Immature natural killer cell (primary cell): ENCODE measurements at regions not wholly inside any gene's neighbourhood (a gene's known extent, or its start where the extent isn't known, plus 50 kb on each side); places are given as distances from the start of the nearest gene placed in this dataset.

ENCODE experiments used
- DNase-seq, 3 donors: peaks; one replicate each; pipeline ENCODE4 v3.0.0; 2022; ENCODE audit warnings: mixed read lengths in 1 of 3
- H3K27ac Mint-ChIP-seq, 6 donors: one replicate each; pipeline ENCODE4 v1.8.0; 2020; ENCODE audit warnings: mixed read lengths in 6 of 6, mild to moderate bottlenecking in 5 of 6, inconsistent platforms in 4 of 6, moderate library complexity in 3 of 6
- H3K27me3 Mint-ChIP-seq, 3 donors: one replicate each; pipeline ENCODE4 v1.8.0; 2020 to 2021; ENCODE audit warnings: low read depth in 3 of 3, mild to moderate bottlenecking in 3 of 3, mixed read lengths in 3 of 3, moderate library complexity in 3 of 3, inconsistent platforms in 1 of 3
- H3K36me3 Mint-ChIP-seq, 3 donors: one replicate each; pipeline ENCODE4 v1.8.0; 2020; ENCODE audit warnings: mixed read lengths in 3 of 3, inconsistent platforms in 2 of 3, mild to moderate bottlenecking in 2 of 3
- H3K4me1 Mint-ChIP-seq, 2 donors: one replicate each; pipeline ENCODE4 v1.8.0; 2020; ENCODE audit warnings: inconsistent platforms in 2 of 2, mild to moderate bottlenecking in 2 of 2, mixed read lengths in 2 of 2, moderate library complexity in 1 of 2
- H3K4me3 Mint-ChIP-seq, 5 donors: one replicate each; pipeline ENCODE4 v1.8.0; 2020; ENCODE audit warnings: mild to moderate bottlenecking in 5 of 5, mixed read lengths in 5 of 5, inconsistent platforms in 3 of 5, moderate library complexity in 3 of 5
- H3K9me3 Mint-ChIP-seq, 6 donors: one replicate each; pipeline ENCODE4 v1.8.0; 2020; ENCODE audit warnings: mild to moderate bottlenecking in 6 of 6, mixed read lengths in 6 of 6, inconsistent platforms in 4 of 6, moderate library complexity in 3 of 6

DNA sequence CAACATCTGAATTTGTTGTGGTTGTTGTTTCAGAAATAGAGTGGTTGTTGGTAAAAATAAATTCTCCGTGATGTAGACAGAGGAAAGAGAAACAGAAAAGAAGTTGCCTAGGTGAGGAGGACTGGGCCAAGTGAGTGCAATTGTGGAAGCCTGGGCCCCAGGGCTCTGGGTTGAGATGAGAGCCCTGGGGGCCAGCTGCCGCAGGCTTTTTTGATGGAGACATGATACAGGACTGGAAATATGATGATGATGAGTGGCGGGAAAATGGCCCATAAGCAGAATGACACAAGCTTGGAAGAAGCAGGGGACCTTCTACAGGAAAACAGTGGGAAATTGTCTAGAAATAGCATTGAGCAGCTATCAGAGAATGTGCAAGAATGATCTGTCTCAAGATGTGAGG is 181.8 kb downstream of the TDRD15 start:
- no peak overlapping the region for H3K4me3 Mint-ChIP-seq
- H3K36me3 Mint-ChIP-seq, result no peaks in the 10 kb centered on the region
- DNase-seq, result no peak
- peaks cover 0 to 4% (median 0%) of the 10 kb centered on the region in 6 donors for H3K9me3 Mint-ChIP-seq
- no peak overlapping the region for H3K27ac Mint-ChIP-seq
- H3K27me3 Mint-ChIP-seq, result peaks cover 0 to 3% (median 0%) of the 10 kb centered on the region in 3 donors
- no peaks in the 10 kb centered on the region for H3K4me1 Mint-ChIP-seq

DNA sequence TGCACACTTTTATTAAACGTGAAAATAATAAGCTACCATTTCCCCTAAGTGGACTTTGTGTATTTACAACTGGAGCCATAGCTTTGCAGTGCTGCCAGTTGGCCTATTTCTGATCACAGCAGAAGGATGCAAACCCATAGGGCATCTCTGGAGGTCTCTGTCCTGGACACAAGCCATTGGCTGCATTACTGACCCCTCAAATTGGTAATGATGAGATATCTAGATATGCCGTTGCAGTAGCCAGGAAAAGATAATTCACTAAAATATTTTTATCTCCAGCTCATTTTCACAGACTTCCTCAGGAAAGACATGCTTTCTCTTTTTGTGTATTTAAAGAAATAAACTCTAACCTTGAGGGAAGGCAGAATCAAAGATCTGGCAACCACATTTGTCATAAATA is 182.5 kb downstream of the TDRD15 start:
- no peaks in the 10 kb centered on the region for H3K36me3 Mint-ChIP-seq
- no peak for DNase-seq
- H3K9me3 Mint-ChIP-seq, result peaks cover 0 to under 1% (median 0%) of the 10 kb centered on the region in 6 donors
- H3K4me1 Mint-ChIP-seq, result no peaks in the 10 kb centered on the region
- peaks cover 0 to 1% (median under 1%) of the 10 kb centered on the region in 3 donors for H3K27me3 Mint-ChIP-seq
- no peak overlapping the region for H3K27ac Mint-ChIP-seq
- H3K4me3 Mint-ChIP-seq, result no peak overlapping the region

DNA sequence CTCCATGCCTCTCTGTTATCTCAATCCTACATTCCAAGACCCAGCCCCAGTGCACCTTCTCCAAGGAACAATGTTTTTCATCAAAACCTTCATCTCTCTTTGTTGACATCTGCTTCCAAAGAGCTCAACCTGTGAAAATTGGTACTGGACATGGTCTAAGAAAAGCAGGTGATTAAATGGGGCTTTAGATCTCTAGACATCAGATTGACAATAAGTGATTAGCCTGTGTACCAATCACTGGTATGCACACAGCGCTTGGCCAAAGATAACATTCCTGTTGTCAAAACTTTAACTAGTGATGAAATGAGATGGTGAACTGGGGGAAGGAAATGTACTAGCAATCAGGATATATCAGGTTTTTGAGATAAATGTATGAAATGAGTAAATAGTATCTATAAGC is 183.3 kb downstream of the TDRD15 start:
- no peak for DNase-seq
- H3K9me3 Mint-ChIP-seq, result no peaks in the 10 kb centered on the region
- H3K4me3 Mint-ChIP-seq, result no peak overlapping the region
- no peaks in the 10 kb centered on the region for H3K4me1 Mint-ChIP-seq
- no peaks in the 10 kb centered on the region for H3K36me3 Mint-ChIP-seq
- H3K27ac Mint-ChIP-seq, result no peak overlapping the region
- peaks cover 0 to 4% (median 0%) of the 10 kb centered on the region in 3 donors for H3K27me3 Mint-ChIP-seq

DNA sequence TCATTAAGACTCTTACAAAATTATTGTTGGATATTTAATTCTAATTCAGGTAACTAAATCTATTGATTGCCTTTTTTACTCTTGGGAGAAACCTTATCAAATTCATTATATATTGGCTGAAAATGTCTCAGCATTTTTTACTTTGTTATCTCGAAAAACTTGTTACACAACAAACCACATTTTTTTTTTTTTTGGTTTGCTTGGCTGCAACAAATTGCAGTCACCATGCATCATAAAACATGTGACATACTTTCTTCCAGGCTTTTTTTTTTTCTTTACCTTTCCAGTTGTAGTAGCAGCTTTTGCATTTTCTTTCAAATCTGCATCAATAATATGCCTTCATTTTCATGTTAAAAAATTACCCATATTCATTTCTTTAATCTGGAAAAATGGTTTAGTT is 186.7 kb downstream of the TDRD15 start:
- DNase-seq, result no peak
- H3K27ac Mint-ChIP-seq, result no peak overlapping the region
- no peaks in the 10 kb centered on the region for H3K4me1 Mint-ChIP-seq

DNA sequence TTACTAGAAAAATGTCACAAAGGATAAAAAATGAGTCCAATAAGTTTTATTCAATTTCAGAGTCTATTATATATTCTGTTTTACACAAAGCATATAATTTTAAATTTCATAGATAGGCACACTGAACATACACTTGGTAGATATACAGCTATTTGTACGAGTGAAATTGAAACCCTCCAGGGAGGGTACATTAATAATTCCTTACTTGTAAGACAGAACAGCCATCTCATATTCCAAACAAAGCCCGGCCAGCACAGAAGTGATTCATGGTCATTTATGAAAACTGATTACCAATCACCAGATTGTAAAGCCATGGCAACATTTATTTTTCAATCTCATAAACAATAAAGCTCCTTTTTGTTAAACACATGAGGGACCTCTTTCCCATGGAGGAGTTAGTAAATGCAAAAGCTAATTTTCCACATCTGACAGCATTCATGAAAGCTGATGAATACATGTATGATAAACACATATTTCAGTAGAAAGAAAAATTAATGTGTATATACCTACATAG is 190.6 kb downstream of the TDRD15 start:
- H3K36me3 Mint-ChIP-seq, result no peaks in the 10 kb centered on the region
- no peaks in the 10 kb centered on the region for H3K4me1 Mint-ChIP-seq
- H3K9me3 Mint-ChIP-seq, result peaks cover 0 to 6% (median 0%) of the 10 kb centered on the region in 6 donors
- no peak overlapping the region for H3K27ac Mint-ChIP-seq
- H3K4me3 Mint-ChIP-seq, result no peak overlapping the region
- no peak for DNase-seq
- peaks cover 0 to 4% (median 3%) of the 10 kb centered on the region in 3 donors for H3K27me3 Mint-ChIP-seq

More for the DNA sequence above, 186.7 kb downstream of the TDRD15 start:
- peaks cover 0 to 3% (median 0%) of the 10 kb centered on the region in 6 donors for H3K9me3 Mint-ChIP-seq
- H3K36me3 Mint-ChIP-seq, result no peaks in the 10 kb centered on the region
- no peak overlapping the region for H3K4me3 Mint-ChIP-seq
- peaks cover 0 to 4% (median 0%) of the 10 kb centered on the region in 3 donors for H3K27me3 Mint-ChIP-seq

DNA sequence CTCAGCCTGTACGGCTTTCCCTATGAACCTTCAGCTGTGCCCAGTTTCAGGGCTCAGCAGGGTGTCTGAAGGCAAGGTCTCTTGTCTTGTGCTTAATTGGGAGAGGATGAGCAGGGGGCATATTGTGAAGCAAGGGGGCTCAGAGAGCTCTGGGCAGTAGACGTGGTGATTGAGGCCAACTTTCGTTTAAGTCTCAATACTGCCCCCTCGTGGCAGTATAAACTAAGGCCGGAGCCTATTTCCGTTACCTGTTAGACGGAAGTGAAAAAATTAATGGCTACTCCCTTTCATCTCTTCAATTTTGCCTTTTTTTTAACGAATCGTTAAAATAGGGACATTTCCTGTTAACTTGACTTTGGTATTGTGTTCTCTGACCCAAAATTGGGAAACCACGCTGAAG is 193.4 kb downstream of the TDRD15 start:
- Mint-ChIP-seq H3K27me3 (peaks cover 0 to 3% (median 0%) of the 10 kb centered on the region in 3 donors), H3K4me3 (no peak overlapping the region), H3K4me1 (no peaks in the 10 kb centered on the region), H3K27ac (no peak overlapping the region), H3K36me3 (no peaks in the 10 kb centered on the region), H3K9me3 (peaks cover 0 to 10% (median 0%) of the 10 kb centered on the region in 6 donors)
- DNase-seq, result no peak

DNA sequence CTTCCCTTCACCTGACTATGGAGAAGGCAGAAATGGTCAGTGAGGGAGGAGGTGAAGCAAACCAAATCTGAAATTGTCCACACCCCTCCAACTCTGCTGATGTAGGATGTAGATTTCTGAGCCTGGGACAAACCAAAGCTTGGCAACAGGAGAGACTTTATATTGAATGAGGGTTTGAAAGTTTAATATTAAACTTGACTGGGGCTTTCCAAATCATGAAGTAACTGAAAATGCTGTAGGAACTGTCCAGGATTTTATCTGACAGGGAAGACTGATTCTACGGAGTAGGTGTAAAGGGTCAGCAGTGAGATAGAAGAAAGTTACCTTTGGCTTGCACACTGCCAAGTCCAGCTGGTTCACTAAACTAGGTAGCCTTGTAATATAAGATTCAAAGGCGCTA is 194.5 kb downstream of the TDRD15 start:
- Mint-ChIP-seq H3K4me3 (no peak overlapping the region), H3K27ac (no peak overlapping the region), H3K27me3 (peaks cover 0 to 3% (median 0%) of the 10 kb centered on the region in 3 donors), H3K36me3 (no peaks in the 10 kb centered on the region), H3K4me1 (no peaks in the 10 kb centered on the region), H3K9me3 (peaks cover 0 to 8% (median 0%) of the 10 kb centered on the region in 6 donors)
- DNase-seq, result no peak

DNA sequence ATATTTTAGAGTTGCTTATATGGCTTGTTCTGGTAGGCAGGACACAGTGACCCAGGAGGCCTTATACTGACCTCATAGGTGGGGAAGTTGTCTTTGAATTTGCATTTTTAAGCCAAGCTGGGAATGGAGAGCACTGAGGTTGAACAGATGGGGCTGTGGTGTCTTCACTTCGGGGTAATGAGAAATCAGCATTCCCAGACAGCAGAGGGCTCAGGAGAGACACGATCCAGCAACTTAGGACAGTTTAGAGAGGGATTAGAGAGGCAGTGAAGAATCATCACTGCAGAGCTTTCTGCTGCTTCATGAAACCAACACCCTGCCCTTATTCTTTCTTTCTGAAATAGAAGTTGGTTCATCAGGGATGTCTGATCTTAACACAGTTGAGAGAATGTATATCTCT is 202.4 kb downstream of the TDRD15 start:
- no peaks in the 10 kb centered on the region for H3K4me1 Mint-ChIP-seq
- H3K36me3 Mint-ChIP-seq, result peaks cover 0 to 5% (median 0%) of the 10 kb centered on the region in 3 donors
- no peak overlapping the region for H3K27ac Mint-ChIP-seq
- no peak for DNase-seq
- peaks cover 0 to 2% (median 2%) of the 10 kb centered on the region in 3 donors for H3K27me3 Mint-ChIP-seq
- no peak overlapping the region for H3K4me3 Mint-ChIP-seq
- peaks cover 0 to 20% (median 4%) of the 10 kb centered on the region in 6 donors for H3K9me3 Mint-ChIP-seq

DNA sequence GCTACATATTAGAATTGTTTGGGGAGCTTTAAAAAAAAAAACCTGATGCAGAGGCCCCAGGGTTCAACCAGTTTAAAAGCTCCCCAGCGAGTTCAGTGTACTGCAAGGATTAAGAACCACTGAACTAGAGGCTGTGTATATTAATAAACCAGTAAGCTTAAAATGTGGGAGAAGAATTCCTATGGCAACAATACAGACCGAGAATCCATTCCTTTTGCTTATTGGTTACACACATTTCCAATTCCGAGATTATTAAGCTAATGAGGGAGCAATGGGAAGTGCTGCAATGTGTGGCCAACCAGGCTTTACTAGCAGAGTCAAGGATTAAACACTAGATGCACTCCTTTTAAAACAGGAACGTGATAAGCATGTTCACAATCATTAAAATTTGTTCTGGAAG is 204.4 kb downstream of the TDRD15 start:
- no peak for DNase-seq
- no peaks in the 10 kb centered on the region for H3K4me1 Mint-ChIP-seq
- no peak overlapping the region for H3K4me3 Mint-ChIP-seq
- peaks cover 0 to 20% (median 2%) of the 10 kb centered on the region in 6 donors for H3K9me3 Mint-ChIP-seq
- peaks cover 0 to 5% (median 0%) of the 10 kb centered on the region in 3 donors for H3K36me3 Mint-ChIP-seq
- no peak overlapping the region for H3K27ac Mint-ChIP-seq
- peaks cover 0 to 2% (median 2%) of the 10 kb centered on the region in 3 donors for H3K27me3 Mint-ChIP-seq

DNA sequence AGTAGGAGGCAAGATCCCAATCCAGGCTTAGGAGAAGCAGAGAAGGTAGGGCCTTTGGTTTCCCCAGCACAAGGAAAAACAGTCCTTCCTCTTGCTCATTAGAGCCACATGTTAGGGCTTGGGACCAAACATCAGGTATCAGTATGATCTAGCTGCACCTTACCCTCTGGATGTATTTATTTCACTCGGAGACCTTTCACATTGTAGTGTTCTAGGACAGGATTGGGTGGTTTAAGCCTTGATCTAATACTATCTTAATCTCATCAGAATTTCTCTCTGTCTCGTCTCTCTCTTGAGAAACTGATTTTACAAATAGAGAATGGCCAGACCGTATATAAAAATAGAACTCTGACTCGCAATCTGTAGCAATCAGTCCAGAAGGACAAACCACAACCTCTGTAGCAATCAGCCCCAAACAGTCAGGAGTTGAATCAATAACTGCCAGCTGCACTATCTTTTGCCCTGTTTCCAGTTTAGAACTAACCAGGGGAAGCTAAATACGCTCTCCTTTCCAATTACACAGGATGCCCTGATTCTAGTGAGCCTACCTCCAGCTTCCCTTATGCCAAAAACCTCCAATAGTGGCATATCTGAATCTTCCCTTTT is 207.1 kb downstream of the TDRD15 start:
- Mint-ChIP-seq H3K27ac (no peak overlapping the region), H3K9me3 (peaks cover 0 to 21% (median 2%) of the 10 kb centered on the region in 6 donors), H3K4me3 (no peak overlapping the region), H3K4me1 (no peaks in the 10 kb centered on the region), H3K27me3 (peaks cover 0 to 2% (median 2%) of the 10 kb centered on the region in 3 donors), H3K36me3 (peaks cover 0 to 2% (median 0%) of the 10 kb centered on the region in 3 donors)
- DNase-seq, result no peak

DNA sequence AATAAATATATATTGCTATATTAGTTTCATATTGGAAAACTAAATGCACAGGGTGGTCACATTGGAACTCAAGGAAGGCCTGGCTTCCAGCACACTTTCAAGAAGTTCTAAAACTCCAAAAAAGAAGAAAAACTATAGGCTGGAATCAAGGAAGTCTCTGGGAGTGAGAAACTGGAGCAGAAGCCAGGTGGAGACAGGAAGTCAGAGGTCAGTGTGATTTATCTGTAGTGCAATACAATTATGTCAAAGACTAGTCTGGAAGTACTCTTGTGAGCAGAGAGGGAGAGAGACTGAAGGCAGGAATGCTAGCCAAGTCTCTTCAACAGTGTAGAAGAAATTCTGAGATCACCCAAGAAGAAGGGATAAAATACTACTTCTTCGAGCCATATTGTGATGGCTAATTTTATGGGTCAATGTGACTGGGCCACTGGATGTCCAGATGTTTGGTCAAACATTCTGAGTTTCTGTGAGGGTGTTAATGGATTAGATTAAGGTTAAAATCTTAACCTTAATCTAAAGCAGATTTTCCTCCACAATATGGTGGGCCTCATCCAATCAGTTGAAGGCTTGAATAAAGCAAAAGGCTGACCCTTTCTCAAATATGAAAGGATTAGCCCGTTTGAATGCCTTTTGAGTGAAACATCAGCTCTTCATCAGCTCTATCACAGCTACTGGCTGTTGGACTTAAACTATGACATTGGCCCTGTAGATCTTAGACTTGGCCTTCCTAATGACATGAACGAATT is 208.0 kb downstream of the TDRD15 start:
- DNase-seq, result no peak
- Mint-ChIP-seq H3K27ac (no peak overlapping the region), H3K4me3 (no peak overlapping the region), H3K9me3 (peaks cover 0 to 17% (median 1%) of the 10 kb centered on the region in 6 donors), H3K4me1 (no peaks in the 10 kb centered on the region), H3K27me3 (peaks cover 0 to 2% (median 0%) of the 10 kb centered on the region in 3 donors), H3K36me3 (no peaks in the 10 kb centered on the region)

DNA sequence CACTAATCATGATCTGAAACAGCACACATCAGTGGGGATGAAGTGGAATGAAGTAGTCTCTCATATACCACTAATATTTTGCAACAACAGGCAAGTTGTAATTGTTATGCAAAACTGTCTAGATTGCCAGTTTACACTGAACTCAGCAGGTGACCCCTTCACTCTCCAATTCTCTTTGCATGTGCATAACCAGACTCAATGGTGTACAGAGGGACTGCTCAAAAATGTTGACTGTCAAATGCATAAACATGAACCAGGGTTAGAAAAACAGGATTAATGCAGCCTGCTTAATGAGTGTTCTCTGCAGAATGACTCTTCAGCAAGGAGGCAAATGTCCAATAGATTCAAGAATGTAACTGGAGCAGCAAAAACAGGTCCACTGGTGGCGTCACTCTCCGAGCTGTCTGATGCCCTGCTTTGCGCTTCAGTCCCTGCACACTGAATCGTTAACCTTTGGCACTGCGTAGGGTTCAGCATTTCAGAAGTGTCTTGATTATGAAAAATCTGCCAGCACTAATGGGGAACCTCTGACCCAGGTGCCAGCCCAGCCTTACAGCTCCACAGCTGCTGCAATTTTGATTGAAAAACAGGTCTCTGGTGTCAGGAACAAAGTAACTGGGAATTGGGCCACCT is 209.3 kb downstream of the TDRD15 start:
- no peaks in the 10 kb centered on the region for H3K36me3 Mint-ChIP-seq
- no peaks in the 10 kb centered on the region for H3K4me1 Mint-ChIP-seq
- H3K9me3 Mint-ChIP-seq, result peaks cover 0 to 26% (median 3%) of the 10 kb centered on the region in 6 donors
- no peak overlapping the region for H3K27ac Mint-ChIP-seq
- H3K27me3 Mint-ChIP-seq, result peaks cover 0 to 2% (median 0%) of the 10 kb centered on the region in 3 donors
- DNase-seq, result no peak
- no peak overlapping the region for H3K4me3 Mint-ChIP-seq

DNA sequence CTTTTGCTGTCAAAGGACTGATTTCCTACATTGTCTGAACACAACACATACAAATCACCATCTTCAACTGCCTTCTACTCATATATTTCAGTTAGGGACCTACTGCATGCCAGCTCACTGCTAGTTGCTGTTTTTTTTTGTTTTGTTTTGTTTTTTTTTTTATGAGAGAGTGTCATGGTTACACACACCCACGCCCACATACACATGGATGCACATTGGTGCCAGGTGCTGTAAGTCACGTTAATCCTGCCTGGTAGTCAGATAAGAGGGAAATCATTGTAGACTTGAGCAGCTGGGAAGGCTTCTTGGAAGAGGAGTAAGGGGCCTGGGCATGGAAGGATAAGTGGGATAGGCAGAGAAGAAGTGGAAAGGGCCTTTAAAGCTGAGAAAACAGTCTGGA is 209.9 kb downstream of the TDRD15 start:
- peaks cover 0 to 2% (median 0%) of the 10 kb centered on the region in 3 donors for H3K27me3 Mint-ChIP-seq
- H3K9me3 Mint-ChIP-seq, result peaks cover 0 to 32% (median 3%) of the 10 kb centered on the region in 6 donors
- DNase-seq, result no peak
- H3K27ac Mint-ChIP-seq, result no peak overlapping the region
- H3K36me3 Mint-ChIP-seq, result no peaks in the 10 kb centered on the region
- H3K4me1 Mint-ChIP-seq, result no peaks in the 10 kb centered on the region
- H3K4me3 Mint-ChIP-seq, result no peak overlapping the region

DNA sequence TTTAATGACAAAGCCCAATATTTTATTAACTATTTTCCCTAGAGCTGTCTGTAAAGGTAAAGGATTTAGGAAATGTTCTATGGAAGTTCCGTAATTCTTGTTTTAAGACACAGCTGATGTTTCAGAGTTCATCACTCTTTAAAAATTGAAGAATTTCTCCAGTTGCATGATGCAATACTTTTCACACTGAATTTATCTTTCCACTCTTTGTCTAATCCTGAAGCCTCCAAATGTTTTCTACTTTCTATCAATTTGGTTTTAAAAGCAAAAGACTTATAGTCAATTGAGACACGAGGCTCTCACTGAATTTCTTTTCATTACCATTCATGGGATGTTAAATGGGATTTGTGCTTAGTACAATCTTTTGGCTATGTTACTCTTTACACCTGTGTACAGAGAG is 223.2 kb downstream of the TDRD15 start:
- Mint-ChIP-seq H3K36me3 (no peaks in the 10 kb centered on the region), H3K27ac (no peak overlapping the region), H3K4me1 (no peaks in the 10 kb centered on the region), H3K4me3 (no peak overlapping the region), H3K9me3 (peaks cover 0 to 12% (median 4%) of the 10 kb centered on the region in 6 donors), H3K27me3 (peaks cover 0 to 5% (median 2%) of the 10 kb centered on the region in 3 donors)
- no peak for DNase-seq
